ENCODE measurements at regions not wholly inside any gene's neighbourhood (a gene's known extent, or its start where the extent isn't known, plus 50 kb on each side); places are given as distances from the start of the nearest gene placed in this dataset.

DNA sequence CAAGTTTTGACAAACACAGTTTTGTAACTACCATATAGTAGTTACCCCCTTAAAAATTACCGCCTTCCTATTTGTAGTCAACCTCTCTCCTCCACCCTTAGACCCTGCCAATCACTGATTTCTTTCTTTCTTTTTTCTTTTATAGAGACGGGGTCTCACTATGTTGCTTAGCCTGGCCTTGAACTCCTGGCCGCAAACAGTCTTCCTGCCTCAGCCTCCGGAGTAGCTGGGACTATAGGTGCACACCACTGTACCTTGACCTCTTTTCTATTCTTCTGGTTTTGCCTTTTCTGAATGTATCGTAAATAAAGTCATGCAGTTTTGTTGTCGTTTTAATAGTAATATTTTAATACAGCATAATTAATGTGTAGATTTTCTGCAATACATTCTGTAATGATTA is 460.3 kb downstream of the EPM2A start:
- 92 to 94% (median 92%) methylated on average over 6 of the region's 6 CpGs for WGBS, 5 donors
- H3K27ac ChIP-seq: no peak overlapping the region
- intact Hi-C loops (cut with DNase I; ENCODE audit: low total_unique reads): no loop called here

DNA sequence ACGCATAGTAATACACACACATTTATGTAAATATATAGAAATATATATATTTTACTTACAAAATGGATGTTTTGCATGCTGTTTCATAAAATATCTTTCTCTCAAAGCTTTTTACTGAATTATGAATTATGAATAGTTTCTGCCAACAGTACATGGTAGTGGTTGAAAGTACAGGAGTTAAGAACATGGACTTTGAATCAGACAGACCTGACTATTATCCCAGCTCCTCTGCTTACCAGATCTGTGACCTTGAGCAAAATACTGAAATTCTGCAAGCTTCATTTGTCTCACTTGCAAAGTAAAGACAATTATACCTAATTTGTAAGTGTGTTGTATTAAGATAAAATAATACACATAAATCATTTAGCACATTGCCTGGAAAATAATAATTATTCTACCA is 459.5 kb downstream of the EPM2A start:
- intact Hi-C loops (cut with DNase I; ENCODE audit: low total_unique reads): no loop called here
- Histone ChIP-seq H3K4me3 (no peak overlapping the region), H3K9me3 (no peaks in the 10 kb centered on the region), H3K36me3 (no peaks in the 10 kb centered on the region), H3K27ac (no peak overlapping the region), H3K27me3 (no peaks in the 10 kb centered on the region), H3K4me1 (no peaks in the 10 kb centered on the region)
- TF ChIP-seq POLR2AphosphoS5 (IDR thresholded peaks at IDR 0.05): no peak
- TF ChIP-seq POLR2A (IDR thresholded peaks at IDR 0.05): no peak
- no peak for TF ChIP-seq EP300 (IDR thresholded peaks at IDR 0.05)
- TF ChIP-seq, protein P1, sequence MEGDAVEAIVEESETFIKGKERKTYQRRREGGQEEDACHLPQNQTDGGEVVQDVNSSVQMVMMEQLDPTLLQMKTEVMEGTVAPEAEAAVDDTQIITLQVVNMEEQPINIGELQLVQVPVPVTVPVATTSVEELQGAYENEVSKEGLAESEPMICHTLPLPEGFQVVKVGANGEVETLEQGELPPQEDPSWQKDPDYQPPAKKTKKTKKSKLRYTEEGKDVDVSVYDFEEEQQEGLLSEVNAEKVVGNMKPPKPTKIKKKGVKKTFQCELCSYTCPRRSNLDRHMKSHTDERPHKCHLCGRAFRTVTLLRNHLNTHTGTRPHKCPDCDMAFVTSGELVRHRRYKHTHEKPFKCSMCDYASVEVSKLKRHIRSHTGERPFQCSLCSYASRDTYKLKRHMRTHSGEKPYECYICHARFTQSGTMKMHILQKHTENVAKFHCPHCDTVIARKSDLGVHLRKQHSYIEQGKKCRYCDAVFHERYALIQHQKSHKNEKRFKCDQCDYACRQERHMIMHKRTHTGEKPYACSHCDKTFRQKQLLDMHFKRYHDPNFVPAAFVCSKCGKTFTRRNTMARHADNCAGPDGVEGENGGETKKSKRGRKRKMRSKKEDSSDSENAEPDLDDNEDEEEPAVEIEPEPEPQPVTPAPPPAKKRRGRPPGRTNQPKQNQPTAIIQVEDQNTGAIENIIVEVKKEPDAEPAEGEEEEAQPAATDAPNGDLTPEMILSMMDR (IDR thresholded peaks at IDR 0.05): no peak
- 96 to 100% (median 98%) methylated on average over 1 of the region's 1 CpG for WGBS, 5 donors
- DNase-seq: no peak

More for the DNA sequence above, 460.3 kb downstream of the EPM2A start:
- Histone ChIP-seq H3K27me3 (no peaks in the 10 kb centered on the region), H3K9me3 (no peaks in the 10 kb centered on the region), H3K4me1 (no peaks in the 10 kb centered on the region), H3K36me3 (no peaks in the 10 kb centered on the region), H3K4me3 (no peak overlapping the region)
- DNase-seq: no peak
- TF ChIP-seq EP300 (IDR thresholded peaks at IDR 0.05): no peak
- no peak for TF ChIP-seq POLR2AphosphoS5 (IDR thresholded peaks at IDR 0.05)
- no peak for TF ChIP-seq POLR2A (IDR thresholded peaks at IDR 0.05)
- TF ChIP-seq, protein P1 (IDR thresholded peaks at IDR 0.05): no peak

DNA sequence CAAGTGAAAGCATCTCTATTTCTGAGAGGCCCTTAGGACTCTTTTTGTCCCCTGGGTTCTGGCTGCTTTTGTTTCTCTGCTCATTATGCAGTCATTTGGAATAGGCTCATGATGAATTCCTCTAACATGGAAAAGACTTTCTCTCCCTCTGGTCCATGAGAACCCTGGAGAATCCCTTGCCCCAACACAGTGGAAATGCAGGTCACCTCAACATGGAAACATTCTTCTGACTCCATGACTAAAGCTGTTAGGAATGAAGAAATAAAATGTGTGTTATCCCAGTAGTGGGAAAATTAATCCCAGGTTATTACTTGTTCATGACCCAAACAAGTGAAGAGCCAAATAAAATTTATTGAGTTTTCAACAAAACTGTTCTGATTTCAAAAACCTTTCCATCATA is 458.6 kb downstream of the EPM2A start:
- H3K4me1 ChIP-seq: no peaks in the 10 kb centered on the region
- H3K27ac ChIP-seq: no peak overlapping the region
- no peak for DNase-seq
- no peaks in the 10 kb centered on the region for H3K9me3 ChIP-seq
- H3K4me3 ChIP-seq: no peak overlapping the region
- no peaks in the 10 kb centered on the region for H3K27me3 ChIP-seq
- TF ChIP-seq EP300 (IDR thresholded peaks at IDR 0.05): no peak
- TF ChIP-seq POLR2AphosphoS5 (IDR thresholded peaks at IDR 0.05): no peak
- TF ChIP-seq POLR2A (IDR thresholded peaks at IDR 0.05): no peak
- TF ChIP-seq, protein P1 (IDR thresholded peaks at IDR 0.05): no peak
- no peaks in the 10 kb centered on the region for H3K36me3 ChIP-seq
- intact Hi-C loops (cut with DNase I; ENCODE audit: low total_unique reads): no loop called here

DNA sequence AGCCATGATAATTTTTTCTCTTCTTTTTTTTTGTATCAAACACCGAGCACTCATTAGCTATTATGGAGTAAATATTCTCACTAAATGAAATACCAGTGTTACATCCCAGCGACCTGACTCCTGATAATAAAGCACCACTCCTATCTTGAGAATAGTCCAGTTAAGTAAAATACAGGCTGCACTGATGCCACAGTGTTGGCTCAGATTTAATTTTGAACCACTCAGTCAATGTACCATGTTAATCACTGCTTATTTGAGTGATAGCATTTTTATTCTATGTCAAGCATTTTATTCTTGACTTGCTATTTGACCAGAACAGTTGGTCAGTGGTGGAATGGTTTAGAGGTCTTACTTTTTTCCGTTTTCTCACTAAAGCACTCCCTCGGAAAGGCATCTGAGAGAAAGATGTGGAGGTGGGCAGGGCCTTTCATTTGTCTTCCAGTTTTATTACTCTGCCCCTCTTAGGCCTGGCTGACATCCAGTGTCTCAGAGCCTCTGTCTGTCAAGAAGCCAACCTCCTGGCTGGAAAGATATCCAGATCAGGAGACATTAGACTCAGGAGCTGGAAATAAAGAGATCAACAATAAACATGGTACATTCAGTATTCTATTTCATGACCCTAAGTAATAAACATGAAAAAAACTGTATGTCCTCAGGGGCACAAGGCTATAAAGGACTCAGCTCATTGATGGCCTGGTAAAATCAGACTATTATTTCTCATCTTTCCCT is 457.8 kb downstream of the EPM2A start:
- Histone ChIP-seq H3K4me1 (no peaks in the 10 kb centered on the region), H3K27ac (no peak overlapping the region), H3K9me3 (no peaks in the 10 kb centered on the region), H3K4me3 (no peak overlapping the region), H3K36me3 (no peaks in the 10 kb centered on the region), H3K27me3 (no peaks in the 10 kb centered on the region)
- TF ChIP-seq, protein P1 (IDR thresholded peaks at IDR 0.05): no peak
- no peak for TF ChIP-seq POLR2A (IDR thresholded peaks at IDR 0.05)
- TF ChIP-seq POLR2AphosphoS5 (IDR thresholded peaks at IDR 0.05): no peak
- TF ChIP-seq EP300 (IDR thresholded peaks at IDR 0.05): no peak
- intact Hi-C loops (cut with DNase I; ENCODE audit: low total_unique reads): no loop called here
- WGBS, 5 donors: 76 to 90% (median 85%) methylated on average over 4 of the region's 4 CpGs
- DNase-seq: no peak
